ENCODE measurements at regions not wholly inside any gene's neighbourhood (a gene's known extent, or its start where the extent isn't known, plus 50 kb on each side); places are given as distances from the start of the nearest gene placed in this dataset.
"Not testable (repeated sequence)": the region's sequence is repeated elsewhere in the genome, so short reads cannot be mapped to it uniquely, and the experiment has no call there.

DNA sequence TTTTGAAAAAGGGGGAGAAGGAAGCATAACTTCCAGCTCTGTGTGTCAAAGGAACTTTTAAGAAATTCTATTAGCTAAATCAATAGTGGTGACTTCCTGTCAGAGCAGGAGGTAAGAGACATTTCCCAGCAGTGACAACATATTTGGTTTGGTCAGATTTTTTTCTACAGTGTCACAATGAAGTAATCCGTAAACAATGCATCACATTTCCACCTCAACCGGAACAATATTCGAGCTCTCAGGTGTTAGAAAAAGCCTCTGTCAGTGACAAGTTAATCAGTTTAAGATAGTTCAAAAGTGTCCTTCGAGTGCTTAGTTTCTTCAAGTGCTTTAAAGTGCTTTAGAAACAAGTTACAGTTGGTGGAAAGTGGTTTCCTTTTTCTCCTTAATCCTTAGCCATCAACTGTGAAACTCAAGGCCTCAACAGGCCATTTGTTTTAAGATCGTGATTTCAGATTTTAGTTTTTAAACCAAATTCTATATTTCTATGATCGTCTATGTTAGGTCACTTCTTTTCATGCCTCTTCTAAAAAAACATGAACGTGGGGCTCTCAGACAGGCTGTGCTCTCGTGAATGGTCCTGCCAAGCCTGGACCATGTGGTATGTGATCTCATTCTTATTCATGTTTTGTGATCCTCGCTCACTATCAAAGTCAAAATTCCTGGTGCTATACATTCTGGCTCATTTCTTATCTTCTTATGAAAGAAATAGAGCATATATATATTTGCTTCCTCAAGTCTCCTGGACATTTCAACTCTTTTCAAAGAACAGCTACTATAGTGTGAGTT is 181.9 kb upstream of the HMHB1 start:
- DNase-seq (ENCODE audit: low read depth) = no peak

DNA sequence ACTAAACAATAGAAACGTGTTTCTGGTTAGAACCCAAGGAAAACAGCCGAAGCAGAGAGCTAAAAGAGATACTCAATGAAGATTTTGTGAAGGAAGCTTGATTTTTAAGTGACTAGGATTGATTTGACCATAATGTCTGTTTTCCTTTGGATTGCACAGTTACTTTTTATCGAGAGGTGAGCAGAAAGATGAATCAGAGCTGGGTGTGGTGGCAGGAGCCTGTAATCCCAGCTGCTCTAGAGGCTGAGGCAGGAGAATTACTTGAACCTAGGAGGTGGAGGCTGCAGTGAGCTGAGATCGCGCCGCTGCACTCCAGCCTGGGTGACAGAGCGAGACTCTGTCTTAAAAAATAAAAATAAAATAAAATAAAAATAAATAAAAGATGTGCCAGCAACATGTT is 186.9 kb upstream of the HMHB1 start:
- DNase-seq (ENCODE audit: low read depth) = not testable (repeated sequence)

- DNase-seq (ENCODE audit: low read depth) = no peak
These were observed 187.5 kb upstream of the HMHB1 start for GRCh38 chr5:143624465-143624864.

DNA sequence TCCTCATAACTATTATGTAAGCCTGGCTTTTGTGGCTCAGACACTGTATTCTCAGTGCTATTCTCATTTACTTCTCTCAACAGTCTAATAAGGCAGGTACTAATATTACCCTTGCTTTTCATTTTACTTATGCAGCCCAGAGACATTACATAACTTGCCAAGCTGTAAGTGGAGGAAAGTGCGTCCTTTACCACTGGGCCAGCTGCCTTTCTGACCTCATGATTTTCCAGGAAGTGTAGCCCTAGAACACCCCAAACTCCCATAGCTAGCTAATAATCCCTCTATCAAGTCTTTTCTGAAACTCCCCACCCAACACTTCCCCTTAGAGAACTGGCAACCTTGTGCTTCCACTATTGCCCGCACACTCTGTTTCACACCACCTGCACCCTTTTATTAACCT is 192.9 kb upstream of the HMHB1 start:
- DNase-seq (ENCODE audit: low read depth) = no peak

DNA sequence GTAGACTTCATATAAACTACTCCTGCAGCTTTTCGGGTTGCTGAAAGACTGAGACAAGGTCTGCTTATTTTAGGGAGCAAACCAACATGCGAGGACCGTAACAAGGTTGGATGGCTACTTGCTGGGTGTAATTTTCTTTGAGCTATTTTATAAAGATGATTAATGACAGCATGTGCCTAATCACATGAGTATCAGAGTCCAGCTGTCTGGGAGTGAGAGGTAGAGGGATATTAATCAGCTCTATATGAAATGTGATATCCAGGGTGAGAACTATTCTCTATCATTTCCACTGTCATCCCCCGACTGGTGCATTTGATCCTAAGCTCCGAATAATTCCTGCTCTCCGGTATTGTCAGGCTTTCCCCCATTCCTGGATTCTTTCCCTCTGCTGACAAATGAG is 193.8 kb upstream of the HMHB1 start:
- DNase-seq (ENCODE audit: low read depth) = no peak

GRCh38 chr5:143614831-143615230 is 197.1 kb upstream of the HMHB1 start:
- DNase-seq (ENCODE audit: low read depth) = no peak

- DNase-seq (ENCODE audit: low read depth) = no peak
These were observed 198.6 kb upstream of the HMHB1 start for GRCh38 chr5:143613329-143613728.

GRCh38 chr5:143610946-143611345 is 201.0 kb upstream of the HMHB1 start:
- DNase-seq (ENCODE audit: low read depth) = no peak

- no peak for DNase-seq (ENCODE audit: low read depth)
These were observed 202.7 kb upstream of the NR3C1 start for GRCh38 chr5:143606043-143606752.

- no peak for DNase-seq (ENCODE audit: low read depth)
These were observed 202.0 kb upstream of the NR3C1 start for GRCh38 chr5:143605403-143606005.

- no peak for DNase-seq (ENCODE audit: low read depth)
These were observed 198.4 kb upstream of the NR3C1 start for GRCh38 chr5:143601917-143602333.

DNA sequence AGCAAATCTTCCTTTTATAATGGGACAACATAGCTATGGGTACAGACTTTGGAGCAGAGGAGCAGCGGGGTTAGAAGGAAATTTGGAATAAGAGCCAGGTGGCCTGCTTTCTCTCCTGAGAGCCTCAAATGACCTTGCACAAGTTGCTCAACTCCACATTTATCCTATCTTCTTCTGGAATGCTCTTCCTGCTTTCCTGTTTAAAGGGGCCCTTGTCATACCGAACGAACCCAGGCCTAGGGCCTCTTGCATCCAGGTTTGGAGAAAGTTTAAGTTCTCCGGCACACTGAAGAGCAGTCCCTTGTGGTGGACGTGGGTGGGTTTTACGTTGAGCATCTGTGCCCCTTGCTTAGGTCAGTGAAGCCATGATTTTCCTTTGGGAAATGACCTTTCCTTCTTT is 197.9 kb upstream of the NR3C1 start:
- DNase-seq (ENCODE audit: low read depth) = no peak

GRCh38 chr5:143600396-143601075 is 197.1 kb upstream of the NR3C1 start:
- no peak for DNase-seq (ENCODE audit: low read depth)

DNA sequence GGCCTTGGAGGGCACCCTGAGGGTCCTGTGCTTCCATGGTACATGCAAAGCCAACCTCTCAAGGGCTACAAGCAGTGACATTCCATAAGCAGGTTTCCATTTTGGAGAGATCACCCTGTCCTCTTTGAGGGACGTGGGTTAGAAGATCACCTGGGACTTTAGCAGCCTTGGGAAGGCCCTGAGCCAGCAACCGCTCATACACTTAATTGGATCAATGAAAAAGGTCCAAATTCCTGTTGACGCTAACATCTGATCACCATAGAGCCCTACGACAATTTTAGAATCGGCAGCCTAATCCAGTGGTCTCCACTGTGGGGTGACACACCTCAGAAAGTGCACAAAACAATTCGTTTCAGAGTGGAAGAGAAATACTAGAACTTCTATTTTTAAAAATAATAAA is 196.0 kb upstream of the NR3C1 start:
- DNase-seq (ENCODE audit: low read depth) = no peak

DNA sequence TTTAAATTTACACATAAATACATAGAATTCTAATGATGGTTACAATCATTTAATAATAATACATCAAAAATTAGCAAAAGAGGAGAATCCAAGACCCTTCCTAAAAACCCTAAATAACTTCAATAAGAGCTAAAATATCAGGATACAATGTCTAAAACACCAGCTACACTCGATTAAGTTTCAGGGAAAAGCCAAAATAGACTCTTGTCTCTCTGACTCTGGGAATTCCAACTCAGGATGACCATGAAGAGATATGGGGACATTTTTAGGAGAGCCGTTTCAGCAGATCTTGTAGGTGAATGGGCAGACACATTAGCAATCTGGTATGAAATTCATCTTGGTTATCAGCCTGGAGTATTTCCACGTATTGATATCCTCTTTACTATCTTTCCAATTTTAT is 193.3 kb upstream of the NR3C1 start:
- DNase-seq (ENCODE audit: low read depth) = no peak

GRCh38 chr5:143594902-143595818 is 191.7 kb upstream of the NR3C1 start:
- DNase-seq (ENCODE audit: low read depth) = no peak

DNA sequence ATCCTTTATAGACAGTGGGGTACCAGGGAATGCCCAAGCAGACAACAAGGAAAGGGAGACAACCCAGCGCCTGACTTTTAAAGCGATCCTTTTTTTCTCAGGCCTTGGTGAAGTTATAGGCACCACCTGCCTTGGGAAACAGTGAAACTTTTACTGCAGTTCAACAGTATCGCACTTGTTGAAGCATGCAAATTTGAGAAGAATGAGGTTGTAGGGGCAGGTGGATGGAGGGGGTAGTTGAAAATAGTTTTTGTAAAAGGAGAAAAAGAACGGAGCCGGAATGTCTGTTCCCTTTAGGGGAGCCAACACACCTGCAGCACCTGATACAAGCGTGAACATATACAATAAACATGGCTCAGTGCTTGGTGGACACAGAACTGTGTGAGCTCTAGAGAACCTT is 190.2 kb upstream of the NR3C1 start:
- no peak for DNase-seq (ENCODE audit: low read depth)

DNA sequence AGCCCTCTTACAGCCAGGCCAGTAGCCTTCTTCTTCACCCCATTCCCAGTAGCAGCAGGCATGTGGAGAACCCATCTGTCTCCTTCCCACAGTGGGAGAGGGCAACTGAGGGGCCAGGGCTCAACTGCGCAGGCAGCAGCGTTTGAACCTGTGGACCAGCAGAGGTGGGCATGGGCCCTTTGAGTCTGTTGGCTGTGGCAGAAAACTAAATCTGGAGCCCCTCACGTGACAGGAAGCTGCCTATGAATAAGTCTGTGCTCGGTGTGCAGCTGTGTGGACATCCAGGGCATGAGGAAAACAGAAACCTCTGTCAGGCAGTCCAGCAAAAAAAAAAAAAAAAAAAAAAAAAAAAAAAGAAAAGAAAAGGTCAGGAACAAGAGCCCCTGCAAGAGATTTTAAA is 189.2 kb upstream of the NR3C1 start:
- DNase-seq (ENCODE audit: low read depth) = no peak

DNA sequence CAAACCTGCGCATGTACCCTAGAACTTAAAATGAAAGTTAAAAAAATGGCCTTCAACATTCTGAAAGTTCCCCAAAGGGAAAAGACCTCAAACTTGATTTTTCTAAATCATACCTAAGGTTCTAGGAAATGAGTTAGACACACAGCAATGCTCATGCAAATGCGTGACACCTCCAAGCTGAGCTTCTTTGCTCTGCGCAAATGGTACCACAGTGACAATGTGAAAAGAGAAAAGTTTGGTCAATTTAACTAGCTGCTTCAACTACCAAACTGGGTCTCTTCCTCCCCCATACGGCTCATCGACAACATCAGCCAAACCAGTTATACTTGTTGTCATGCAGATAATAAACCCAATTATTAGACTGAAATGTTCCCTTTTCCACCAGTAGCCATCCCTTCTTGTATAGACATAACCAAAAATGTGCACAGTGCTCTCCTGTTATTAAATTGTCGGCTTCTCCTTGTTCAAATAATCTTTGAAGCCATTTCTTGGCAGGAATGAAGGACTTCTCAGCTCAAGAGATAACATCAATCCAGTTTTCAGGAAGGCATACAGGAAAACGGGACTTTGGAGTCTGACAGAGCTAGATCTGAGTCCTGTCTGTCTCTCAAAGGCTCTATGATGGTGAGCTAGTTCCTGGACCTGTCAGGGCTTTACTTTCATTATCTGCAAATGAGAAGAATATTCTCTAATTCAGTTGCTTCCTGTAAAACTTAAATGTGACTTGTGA is 185.6 kb upstream of the NR3C1 start:
- no peak for DNase-seq (ENCODE audit: low read depth)

- not testable (repeated sequence) for DNase-seq (ENCODE audit: low read depth)
These were observed 184.6 kb upstream of the NR3C1 start for GRCh38 chr5:143588121-143588520.

Data from activated gamma-delta T cell treated with anti-CD3 and anti-CD28 coated beads, Interleukin-2, amount 50 U/mL, for 16 hours (primary cell).